GM12865 (cell line): ENCODE measurements at regions not wholly inside any gene's neighbourhood (a gene's known extent, or its start where the extent isn't known, plus 50 kb on each side); places are given as distances from the start of the nearest gene placed in this dataset.

Source experiments
- DNase-seq: peaks from one replicate; pipeline ENCODE4 v3.0.0; 2010; ENCODE audit warnings: low read depth
- H3K4me3 ChIP-seq: 2 replicates; pipeline ENCODE4 v1.5.1; 2011; ENCODE audit warnings: mild to moderate bottlenecking, low read depth, low read length, control low read depth
- TF ChIP-seq, protein P1 (sequence below): IDR thresholded peaks from 2 replicates; pipeline ENCODE4 v1.5.1; 2011; ENCODE audit warnings: low read length, control low read depth, low read depth, inconsistent platforms; ENCODE audit not compliant: insufficient read depth; ENCODE audit errors: missing control alignments

DNA sequence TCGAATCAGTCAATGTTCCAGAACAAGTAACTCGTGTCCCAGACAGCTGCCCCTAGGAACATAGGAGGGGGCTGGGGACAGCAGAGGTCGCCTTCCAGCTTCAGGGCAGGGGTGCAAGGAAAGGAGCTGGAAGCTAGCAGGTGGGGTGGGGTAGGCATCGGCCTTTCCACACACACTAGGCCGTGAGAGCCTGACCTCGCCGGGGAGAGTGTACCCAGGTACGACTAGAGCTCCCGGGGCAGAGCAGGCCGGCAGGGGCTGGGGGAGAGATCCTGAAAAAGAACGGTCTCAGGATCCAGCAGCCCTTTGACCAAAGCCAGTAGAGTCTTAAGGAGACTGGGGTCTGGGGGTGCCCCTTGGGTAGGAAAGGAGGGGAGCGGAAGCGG, 1127.5 kb downstream of the BRD1 start:
- DNase-seq = no peak
- TF ChIP-seq, protein P1, sequence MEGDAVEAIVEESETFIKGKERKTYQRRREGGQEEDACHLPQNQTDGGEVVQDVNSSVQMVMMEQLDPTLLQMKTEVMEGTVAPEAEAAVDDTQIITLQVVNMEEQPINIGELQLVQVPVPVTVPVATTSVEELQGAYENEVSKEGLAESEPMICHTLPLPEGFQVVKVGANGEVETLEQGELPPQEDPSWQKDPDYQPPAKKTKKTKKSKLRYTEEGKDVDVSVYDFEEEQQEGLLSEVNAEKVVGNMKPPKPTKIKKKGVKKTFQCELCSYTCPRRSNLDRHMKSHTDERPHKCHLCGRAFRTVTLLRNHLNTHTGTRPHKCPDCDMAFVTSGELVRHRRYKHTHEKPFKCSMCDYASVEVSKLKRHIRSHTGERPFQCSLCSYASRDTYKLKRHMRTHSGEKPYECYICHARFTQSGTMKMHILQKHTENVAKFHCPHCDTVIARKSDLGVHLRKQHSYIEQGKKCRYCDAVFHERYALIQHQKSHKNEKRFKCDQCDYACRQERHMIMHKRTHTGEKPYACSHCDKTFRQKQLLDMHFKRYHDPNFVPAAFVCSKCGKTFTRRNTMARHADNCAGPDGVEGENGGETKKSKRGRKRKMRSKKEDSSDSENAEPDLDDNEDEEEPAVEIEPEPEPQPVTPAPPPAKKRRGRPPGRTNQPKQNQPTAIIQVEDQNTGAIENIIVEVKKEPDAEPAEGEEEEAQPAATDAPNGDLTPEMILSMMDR = no peak

DNA sequence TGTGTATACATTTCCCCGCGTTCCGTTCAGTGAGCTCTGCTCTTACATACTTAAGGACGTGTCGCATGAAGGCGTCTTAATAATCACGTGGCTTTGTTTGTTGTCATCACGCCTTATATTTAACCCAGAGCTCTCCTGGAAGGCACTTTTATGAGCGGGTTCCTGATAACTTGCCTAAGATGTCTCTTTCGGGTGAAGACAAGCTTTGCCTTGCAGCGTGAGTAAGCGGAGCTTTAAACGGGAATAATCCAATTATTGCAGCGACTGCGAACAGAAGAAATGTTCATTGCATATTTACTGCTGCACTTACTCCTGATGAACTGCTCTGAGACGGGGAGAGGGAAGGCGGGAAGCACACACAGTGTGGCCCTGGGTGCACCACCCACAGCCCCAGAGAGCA, 1128.2 kb downstream of the BRD1 start:
- no peak overlapping the region for H3K4me3 ChIP-seq
- TF ChIP-seq, protein P1 = no peak
- no peak for DNase-seq

More for the DNA sequence above, 1127.5 kb downstream of the BRD1 start:
- H3K4me3 ChIP-seq = no peak overlapping the region

DNA sequence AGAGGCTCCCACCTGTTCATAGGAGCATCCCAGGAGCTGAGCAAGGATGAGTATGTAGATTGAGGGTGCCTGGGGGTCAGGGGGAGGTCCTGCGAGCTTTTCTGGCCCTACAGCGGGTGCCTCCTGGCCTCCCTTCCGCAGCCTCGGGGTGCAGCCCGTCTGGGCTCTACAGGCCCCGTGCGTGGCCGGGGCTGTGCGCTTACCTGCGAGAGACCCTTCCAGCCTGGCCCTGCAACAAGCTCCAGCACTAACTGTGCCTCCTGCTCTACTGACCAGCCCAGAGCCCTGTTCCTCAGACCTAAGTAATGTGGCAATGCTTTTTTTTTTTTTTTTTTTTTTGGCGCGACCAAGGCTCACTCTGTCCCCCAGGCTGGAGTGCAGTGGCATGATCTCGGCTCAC, 1129.1 kb downstream of the BRD1 start:
- DNase-seq = no peak
- TF ChIP-seq, protein P1 = no peak
- H3K4me3 ChIP-seq = no peak overlapping the region

DNA sequence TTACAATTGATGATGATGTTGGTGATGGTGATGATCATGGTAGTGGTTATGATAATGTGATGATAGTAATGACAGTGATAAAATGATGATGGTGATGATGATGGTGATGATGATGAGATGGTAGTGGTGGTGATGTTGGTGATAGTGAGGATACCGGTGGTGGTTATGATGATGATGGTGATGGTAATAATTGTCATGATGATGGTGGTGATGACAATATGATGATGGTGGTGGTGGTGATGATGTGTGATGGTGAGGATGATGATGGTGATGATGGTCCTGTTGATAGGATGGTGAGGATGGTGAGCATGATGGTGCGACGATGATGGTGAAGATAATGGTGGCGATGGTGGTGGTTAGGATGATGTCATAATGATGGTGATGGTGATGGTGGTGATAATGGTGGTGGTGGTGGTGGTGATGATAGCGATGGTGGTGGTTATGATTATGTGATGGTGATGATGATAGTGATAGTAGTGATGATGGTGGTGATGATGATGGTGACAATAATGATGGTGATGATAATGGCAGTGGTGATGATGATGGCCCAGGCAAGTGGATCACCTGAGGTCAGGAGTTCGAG, 1129.9 kb downstream of the BRD1 start:
- no peak overlapping the region for H3K4me3 ChIP-seq
- no peak for DNase-seq
- TF ChIP-seq, protein P1 = no peak

DNA sequence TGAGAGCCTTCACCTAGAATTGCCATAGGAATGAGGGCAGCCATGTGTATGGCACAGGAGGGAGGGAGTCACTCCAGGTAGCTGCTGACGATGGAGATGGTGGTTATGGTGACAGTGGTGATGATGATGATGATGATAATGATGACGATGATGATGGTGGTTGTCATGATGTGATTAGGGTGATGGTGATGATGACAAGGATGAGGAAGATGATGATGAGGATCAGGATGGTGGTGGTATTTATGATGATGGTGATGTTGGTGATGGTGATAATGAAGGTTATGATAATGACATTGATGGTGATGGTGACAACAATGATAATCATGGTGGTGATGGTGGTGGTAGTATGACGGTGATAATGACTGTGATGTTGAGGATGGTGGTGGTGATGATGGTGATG, 1130.5 kb downstream of the BRD1 start:
- TF ChIP-seq, protein P1 = no peak
- no peak for DNase-seq
- no peak overlapping the region for H3K4me3 ChIP-seq

DNA sequence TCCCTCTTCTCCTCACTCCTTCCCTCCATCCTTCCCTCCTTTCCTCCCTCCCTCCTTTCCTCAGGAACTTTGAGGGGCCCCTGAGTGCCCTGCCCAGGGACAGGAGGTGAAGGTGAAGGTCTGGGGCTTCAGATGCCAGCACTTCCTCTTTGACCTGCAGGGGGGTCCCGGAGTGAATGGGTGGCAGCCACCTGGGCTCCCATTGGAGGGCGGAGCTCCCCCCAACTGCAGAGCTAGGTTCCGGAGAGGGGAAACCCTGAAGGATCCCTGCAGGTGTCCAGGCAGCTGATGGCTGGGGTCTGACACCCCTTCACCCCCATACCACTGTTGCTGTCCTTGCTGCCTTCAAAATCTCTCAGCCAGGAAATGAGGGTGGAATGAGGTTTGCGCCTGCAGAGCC, 1131.3 kb downstream of the BRD1 start:
- no peak for DNase-seq
- H3K4me3 ChIP-seq = no peak overlapping the region
- TF ChIP-seq, protein P1 = no peak

DNA sequence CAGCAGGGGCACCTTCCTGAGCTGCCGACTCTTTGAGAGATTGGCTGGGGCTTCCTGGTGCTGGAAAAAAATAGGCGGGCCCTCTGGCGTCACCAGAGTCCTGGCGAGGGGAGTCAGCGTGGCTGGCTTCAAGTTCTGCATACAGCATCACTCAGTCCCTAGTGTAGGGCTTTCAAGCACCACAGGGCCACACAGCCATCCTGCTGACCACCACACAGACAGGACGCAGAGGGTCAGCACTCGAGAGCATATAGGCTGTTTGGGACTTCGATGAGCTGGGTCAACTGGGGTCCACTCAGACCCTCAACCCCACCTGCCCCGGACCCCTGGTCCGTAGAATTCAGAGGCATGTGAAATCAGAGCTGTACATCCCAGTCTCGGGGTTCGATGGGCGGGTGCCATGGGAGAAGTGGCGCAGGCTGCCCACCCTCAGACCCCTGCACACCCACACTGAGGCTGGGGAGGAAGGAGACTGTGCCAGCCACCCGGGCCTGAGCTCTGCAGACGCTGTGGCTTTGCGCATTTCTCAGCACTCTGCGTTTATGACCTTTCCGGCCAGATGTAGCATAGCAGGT, 1131.9 kb downstream of the BRD1 start:
- TF ChIP-seq, protein P1 = no peak
- no peak overlapping the region for H3K4me3 ChIP-seq
- no peak for DNase-seq
